ENCODE measurements at regions not wholly inside any gene's neighbourhood (a gene's known extent, or its start where the extent isn't known, plus 50 kb on each side); places are given as distances from the start of the nearest gene placed in this dataset.

- TF ChIP-seq, protein P1, sequence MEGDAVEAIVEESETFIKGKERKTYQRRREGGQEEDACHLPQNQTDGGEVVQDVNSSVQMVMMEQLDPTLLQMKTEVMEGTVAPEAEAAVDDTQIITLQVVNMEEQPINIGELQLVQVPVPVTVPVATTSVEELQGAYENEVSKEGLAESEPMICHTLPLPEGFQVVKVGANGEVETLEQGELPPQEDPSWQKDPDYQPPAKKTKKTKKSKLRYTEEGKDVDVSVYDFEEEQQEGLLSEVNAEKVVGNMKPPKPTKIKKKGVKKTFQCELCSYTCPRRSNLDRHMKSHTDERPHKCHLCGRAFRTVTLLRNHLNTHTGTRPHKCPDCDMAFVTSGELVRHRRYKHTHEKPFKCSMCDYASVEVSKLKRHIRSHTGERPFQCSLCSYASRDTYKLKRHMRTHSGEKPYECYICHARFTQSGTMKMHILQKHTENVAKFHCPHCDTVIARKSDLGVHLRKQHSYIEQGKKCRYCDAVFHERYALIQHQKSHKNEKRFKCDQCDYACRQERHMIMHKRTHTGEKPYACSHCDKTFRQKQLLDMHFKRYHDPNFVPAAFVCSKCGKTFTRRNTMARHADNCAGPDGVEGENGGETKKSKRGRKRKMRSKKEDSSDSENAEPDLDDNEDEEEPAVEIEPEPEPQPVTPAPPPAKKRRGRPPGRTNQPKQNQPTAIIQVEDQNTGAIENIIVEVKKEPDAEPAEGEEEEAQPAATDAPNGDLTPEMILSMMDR (conservative IDR thresholded peaks at IDR 0.05; ENCODE audit: low read depth, low read length) = no peak
- H3K4me3 ChIP-seq (ENCODE audit: low read depth, low read length) = no peak overlapping the region
- no peak for DNase-seq (ENCODE audit: low read depth)
Measured at GRCh38 chr5:121025671-121026070, 561.6 kb downstream of the PRR16 start.

DNA sequence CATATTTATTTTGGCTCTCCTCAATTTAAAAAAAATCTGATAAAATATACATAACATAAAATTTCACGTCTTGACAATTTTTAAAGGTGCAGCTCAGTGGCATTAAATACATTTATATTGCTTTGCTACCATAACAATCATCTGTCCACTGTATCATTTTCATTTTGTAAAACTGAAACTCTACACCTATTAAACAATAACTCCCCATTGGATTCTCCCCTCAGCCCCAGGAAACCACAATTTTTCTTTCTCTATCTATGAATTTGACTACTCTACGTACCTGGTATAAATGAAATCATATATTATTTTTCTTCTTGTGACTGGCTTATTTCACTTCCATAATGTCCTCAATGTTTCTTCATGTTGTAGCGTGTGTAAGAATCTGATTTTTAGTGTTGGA, 563.5 kb downstream of the PRR16 start:
- DNase-seq (ENCODE audit: low read depth) = no peak
- TF ChIP-seq, protein P1 (conservative IDR thresholded peaks at IDR 0.05; ENCODE audit: low read depth, low read length) = no peak
- H3K4me3 ChIP-seq (ENCODE audit: low read depth, low read length) = no peak overlapping the region

- DNase-seq (ENCODE audit: low read depth) = no peak
- TF ChIP-seq, protein P1 (conservative IDR thresholded peaks at IDR 0.05; ENCODE audit: low read depth, low read length) = no peak
Measured at GRCh38 chr5:121029536-121030245, 565.6 kb downstream of the PRR16 start.

DNA sequence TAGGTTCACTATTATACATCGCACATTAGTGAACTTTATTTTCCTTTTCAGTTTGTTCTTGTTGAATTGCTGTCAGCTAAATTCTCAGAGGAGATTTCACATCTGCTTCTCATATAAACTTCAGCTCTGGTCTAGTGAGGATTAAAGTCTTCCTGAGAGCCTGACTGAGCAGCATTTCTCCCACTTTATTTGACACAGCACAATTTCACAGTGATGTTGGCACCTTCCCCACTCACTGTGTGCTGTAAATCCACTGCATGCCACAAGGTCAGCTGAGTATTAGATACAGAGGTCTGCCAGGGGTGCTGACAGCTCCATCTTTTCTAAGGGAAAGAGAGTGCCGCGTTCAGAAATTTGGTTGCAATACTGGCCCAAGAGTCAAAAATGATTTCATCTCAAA, 567.4 kb downstream of the PRR16 start:
- TF ChIP-seq, protein P1 (conservative IDR thresholded peaks at IDR 0.05; ENCODE audit: low read depth, low read length) = no peak
- DNase-seq (ENCODE audit: low read depth) = no peak

More at GRCh38 chr5:121029536-121030245, 565.6 kb downstream of the PRR16 start:
- no peak overlapping the region for H3K4me3 ChIP-seq (ENCODE audit: low read depth, low read length)

DNA sequence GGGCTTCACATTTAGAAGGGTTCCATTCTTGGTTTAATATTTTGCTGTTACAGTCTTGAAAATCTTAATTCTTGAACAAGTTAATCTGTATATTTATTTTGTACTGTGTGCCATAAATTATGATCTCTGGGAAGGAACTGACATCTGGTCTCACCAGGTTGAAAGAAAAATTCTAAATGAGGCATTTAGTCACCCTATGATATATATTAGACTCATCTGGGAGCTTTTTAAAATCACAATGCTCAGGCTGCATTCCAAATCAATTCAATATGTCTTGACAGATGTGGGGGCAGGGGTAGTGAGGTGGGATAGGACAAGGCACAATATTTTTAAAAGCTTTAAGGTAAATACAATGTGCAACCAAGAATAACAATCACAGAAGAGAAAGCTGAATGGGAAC, 569.2 kb downstream of the PRR16 start:
- TF ChIP-seq, protein P1 (conservative IDR thresholded peaks at IDR 0.05; ENCODE audit: low read depth, low read length) = no peak
- H3K4me3 ChIP-seq (ENCODE audit: low read depth, low read length) = no peak overlapping the region
- no peak for DNase-seq (ENCODE audit: low read depth)

More for the DNA sequence above, 567.4 kb downstream of the PRR16 start:
- no peak overlapping the region for H3K4me3 ChIP-seq (ENCODE audit: low read depth, low read length)

DNA sequence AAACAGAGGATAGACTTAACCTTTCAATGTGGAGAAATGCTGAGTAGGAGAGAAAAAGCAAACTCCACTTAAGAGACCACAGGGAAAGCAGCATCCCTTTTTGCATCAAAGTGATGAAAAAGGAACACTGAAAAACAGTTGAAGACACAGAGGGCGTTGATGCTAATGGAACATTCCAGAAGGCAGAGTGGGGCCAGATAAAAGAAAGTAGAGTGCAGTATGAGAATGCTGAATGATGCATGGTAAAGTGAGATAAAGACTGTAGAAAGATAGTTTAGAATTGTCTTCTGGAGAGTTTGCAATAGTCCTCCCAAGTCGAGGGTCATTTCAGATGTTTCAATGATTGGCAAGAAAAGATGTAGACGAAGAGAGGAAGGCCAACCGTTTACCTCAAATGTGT, 574.3 kb downstream of the PRR16 start:
- no peak overlapping the region for H3K4me3 ChIP-seq (ENCODE audit: low read depth, low read length)
- TF ChIP-seq, protein P1 (conservative IDR thresholded peaks at IDR 0.05; ENCODE audit: low read depth, low read length) = no peak
- DNase-seq (ENCODE audit: low read depth) = no peak

GRCh38 chr5:121049971-121050370, 585.9 kb downstream of the PRR16 start:
- TF ChIP-seq, protein P1 (conservative IDR thresholded peaks at IDR 0.05; ENCODE audit: low read depth, low read length) = no peak
- no peak for DNase-seq (ENCODE audit: low read depth)
- H3K4me3 ChIP-seq (ENCODE audit: low read depth, low read length) = no peak overlapping the region

Measured in choroid plexus epithelial cell (primary cell).